ENCODE measurements at regions not wholly inside any gene's neighbourhood (a gene's known extent, or its start where the extent isn't known, plus 50 kb on each side); places are given as distances from the start of the nearest gene placed in this dataset.

DNA sequence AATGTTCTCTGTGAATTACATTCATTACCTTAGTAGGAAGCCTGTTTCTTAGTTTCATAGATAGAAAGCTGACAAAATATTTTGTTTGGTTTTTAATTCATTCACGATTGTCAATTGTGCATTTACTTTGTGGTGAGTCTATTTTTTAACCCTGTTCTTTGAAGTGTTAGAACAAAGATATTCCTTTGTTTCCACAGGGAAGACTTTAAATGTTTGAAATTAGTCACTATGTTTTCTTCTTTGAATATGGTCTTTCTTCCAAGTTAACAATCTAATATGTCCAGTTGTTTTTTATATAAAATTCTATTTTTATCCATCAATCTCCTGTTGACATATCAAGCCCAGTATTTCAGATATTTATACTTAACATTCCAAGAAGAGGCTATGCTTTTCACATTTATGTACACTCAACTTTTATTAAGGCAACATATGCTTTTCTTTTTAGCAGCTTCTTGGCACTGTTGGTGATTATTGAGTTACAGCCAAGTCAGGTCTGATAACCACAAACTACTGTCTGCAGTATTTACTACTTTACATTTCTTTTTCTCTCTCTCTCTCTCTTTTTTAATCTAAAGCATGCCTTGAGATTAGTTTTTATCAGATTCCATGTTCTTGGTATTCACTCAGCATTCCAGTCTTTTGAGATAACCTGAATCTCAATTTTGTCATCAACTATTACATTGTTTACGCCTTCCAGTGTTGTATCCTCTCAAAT lies 812.8 kb upstream of the SLC10A2 start:
- TF ChIP-seq, protein P1, sequence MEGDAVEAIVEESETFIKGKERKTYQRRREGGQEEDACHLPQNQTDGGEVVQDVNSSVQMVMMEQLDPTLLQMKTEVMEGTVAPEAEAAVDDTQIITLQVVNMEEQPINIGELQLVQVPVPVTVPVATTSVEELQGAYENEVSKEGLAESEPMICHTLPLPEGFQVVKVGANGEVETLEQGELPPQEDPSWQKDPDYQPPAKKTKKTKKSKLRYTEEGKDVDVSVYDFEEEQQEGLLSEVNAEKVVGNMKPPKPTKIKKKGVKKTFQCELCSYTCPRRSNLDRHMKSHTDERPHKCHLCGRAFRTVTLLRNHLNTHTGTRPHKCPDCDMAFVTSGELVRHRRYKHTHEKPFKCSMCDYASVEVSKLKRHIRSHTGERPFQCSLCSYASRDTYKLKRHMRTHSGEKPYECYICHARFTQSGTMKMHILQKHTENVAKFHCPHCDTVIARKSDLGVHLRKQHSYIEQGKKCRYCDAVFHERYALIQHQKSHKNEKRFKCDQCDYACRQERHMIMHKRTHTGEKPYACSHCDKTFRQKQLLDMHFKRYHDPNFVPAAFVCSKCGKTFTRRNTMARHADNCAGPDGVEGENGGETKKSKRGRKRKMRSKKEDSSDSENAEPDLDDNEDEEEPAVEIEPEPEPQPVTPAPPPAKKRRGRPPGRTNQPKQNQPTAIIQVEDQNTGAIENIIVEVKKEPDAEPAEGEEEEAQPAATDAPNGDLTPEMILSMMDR (conservative IDR thresholded peaks at IDR 0.05; ENCODE audit: low read depth, low read length): no peak
- peak; percentile 52 for DNase-seq (ENCODE audit: low read depth)
- H3K4me3 ChIP-seq (ENCODE audit: low read length): no peak overlapping the region

DNA sequence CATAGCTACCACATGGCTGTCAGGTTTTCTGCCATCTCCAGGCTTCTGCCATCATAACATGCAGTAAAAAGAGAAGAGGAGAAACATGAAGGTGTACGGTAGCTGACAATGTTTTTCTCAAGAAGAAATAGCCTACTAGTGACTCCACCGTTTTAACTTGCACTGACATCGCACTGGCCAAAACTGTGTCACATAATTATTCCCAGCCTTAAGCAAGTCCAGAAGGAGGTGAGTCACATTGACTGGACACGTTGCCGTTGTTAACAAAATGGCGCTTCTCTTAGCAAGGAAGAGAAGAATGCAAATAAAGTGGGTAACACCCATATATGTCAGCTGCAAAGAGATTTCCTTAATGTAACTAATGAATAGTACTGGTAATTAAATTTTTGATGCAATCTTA lies 810.4 kb upstream of the SLC10A2 start:
- no peak for DNase-seq (ENCODE audit: low read depth)
- TF ChIP-seq, protein P1 (conservative IDR thresholded peaks at IDR 0.05; ENCODE audit: low read depth, low read length): no peak
- H3K4me3 ChIP-seq (ENCODE audit: low read length): no peak overlapping the region

DNA sequence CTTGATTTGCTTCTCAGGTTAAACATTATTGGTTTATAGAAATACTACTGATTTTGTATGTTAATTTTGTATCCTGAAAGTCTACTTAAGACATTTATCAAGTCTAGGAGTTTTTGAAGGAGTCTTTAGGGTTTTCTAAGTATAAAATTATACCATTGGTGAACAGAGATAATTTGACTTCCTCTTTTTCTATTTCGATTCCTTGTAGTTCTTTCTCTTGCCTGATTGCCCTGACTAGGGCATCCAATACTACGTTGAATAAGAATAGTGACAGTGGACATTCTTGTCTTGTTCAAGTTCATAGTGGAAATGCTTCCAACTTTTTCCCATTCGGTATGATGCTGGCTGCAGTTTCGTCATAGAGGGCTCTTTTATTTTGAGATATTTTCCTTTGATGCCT lies 807.5 kb upstream of the SLC10A2 start:
- DNase-seq (ENCODE audit: low read depth): no peak
- no peak overlapping the region for H3K4me3 ChIP-seq (ENCODE audit: low read length)
- TF ChIP-seq, protein P1 (conservative IDR thresholded peaks at IDR 0.05; ENCODE audit: low read depth, low read length): no peak

DNA sequence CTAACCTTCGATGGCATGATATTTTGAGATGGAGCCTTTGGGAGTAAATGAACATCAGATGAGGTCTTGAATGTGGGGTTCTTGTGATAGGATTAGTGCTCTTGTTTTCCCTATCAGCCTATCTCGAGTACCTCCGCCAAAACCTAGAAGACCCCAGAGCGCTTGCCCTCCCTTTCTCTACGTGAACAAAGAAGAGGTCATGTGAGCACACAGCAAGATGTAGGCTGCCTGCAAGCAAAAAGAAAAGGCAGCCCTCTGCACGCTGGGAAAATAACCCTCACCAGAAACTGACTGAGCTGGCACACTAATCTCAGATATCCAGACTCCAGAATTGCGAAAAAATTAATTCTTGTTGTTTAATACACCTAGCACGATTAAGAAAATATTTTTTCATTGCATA lies 799.8 kb upstream of the SLC10A2 start:
- TF ChIP-seq, protein P1 (conservative IDR thresholded peaks at IDR 0.05; ENCODE audit: low read depth, low read length): no peak

DNA sequence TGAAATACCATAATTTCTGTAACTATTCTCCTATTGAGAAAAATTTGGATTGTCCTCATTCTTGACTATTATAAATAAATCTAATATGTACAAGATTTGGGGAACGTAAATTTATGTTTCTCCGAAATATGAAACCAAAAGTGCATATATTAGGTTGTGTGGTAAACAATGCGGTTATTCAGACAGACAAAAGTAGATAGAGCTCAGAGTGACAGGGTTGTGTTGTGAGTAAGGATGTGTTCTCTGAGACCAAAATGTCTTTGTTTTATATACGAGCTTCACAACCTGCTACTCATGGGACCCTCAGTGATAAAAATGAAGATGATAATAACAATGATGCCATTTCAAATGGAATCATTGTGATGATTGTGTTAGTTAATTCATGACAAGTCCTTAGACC lies 796.3 kb upstream of the SLC10A2 start:
- TF ChIP-seq, protein P1 (conservative IDR thresholded peaks at IDR 0.05; ENCODE audit: low read depth, low read length): no peak
- H3K4me3 ChIP-seq (ENCODE audit: low read length): no peak overlapping the region
- no peak for DNase-seq (ENCODE audit: low read depth)

More for the DNA sequence above, 799.8 kb upstream of the SLC10A2 start:
- DNase-seq (ENCODE audit: low read depth): no peak
- no peak overlapping the region for H3K4me3 ChIP-seq (ENCODE audit: low read length)

DNA sequence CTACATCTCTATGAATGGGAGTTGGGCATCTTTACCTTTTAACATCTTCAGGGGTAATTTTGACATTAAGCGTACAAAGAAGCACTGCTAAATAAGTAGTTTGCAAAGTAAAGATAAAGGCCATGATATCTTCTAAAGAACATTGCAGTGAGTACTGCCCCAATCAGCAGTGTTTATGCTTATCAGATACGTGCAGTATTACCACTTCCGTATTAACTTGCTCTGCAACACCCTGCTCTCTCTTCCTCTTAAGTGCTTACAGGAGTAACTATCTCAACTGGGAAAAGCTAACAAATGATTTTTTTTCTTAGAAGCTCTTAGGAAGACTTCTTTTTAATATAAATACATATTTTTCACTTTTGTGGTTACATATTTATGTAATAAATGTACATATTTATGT lies 793.7 kb upstream of the SLC10A2 start:
- TF ChIP-seq, protein P1 (conservative IDR thresholded peaks at IDR 0.05; ENCODE audit: low read depth, low read length): no peak
- no peak overlapping the region for H3K4me3 ChIP-seq (ENCODE audit: low read length)
- no peak for DNase-seq (ENCODE audit: low read depth)

DNA sequence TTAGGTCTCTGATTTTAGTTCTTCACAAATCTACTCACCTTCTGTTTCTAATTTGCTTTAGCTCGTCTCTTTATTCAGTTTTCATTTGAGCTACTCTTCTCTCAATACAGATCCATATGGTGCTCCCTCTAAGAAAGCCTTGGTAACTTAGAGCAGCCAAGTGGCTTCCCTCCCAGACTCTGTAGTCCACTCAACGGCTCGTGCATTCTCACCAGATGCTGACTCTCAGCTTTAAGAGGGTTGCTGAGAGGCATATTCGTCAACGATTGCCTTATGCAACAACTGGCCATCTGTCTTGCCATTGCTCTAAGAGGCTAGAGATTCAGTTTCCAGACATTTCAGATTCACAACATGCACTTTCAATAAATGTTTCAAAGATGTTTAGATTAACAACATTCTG lies 785.8 kb upstream of the SLC10A2 start:
- TF ChIP-seq, protein P1 (conservative IDR thresholded peaks at IDR 0.05; ENCODE audit: low read depth, low read length): no peak
- no peak for DNase-seq (ENCODE audit: low read depth)

More for the DNA sequence above, 785.8 kb upstream of the SLC10A2 start:
- no peak overlapping the region for H3K4me3 ChIP-seq (ENCODE audit: low read length)

All from retinal pigment epithelial cell (primary cell).